SU-DHL-6 (cell line): ENCODE measurements at regions not wholly inside any gene's neighbourhood (a gene's known extent, or its start where the extent isn't known, plus 50 kb on each side); places are given as distances from the start of the nearest gene placed in this dataset.

Experiments
- CTCF ChIP-seq: fragments of 200-600 bp; sonication (generic); IDR thresholded peaks from one replicate; pipeline ENCODE4 v1.5.1; 2017; ENCODE audit warnings: antibody characterized with exemption, mild to moderate bottlenecking, low read length, moderate library complexity; ENCODE audit not compliant: insufficient read depth, poor library complexity, severe bottlenecking
- EZH2phosphoT487 ChIP-seq: fragments of 200-600 bp; sonication (generic), shearing (Covaris generic); conservative IDR thresholded peaks from 2 replicates; pipeline ENCODE4 v1.6.1; 2018; ENCODE audit warnings: mild to moderate bottlenecking, antibody characterized with exemption, low read length, moderate library complexity, mixed read lengths

GRCh38 chr7:131929632-131930031, 373.2 kb upstream of the PODXL start:
- no peak for TF ChIP-seq CTCF
- no peak for TF ChIP-seq EZH2phosphoT487
